PC-9 (cell line): ENCODE measurements at regions not wholly inside any gene's neighbourhood (a gene's known extent, or its start where the extent isn't known, plus 50 kb on each side); places are given as distances from the start of the nearest gene placed in this dataset.

ENCODE experiments used
- CTCF ChIP-seq: fragments of 200-600 bp; sonication (generic); conservative IDR thresholded peaks from 2 replicates; pipeline ENCODE4 v1.6.1; 2017; ENCODE audit warnings: mixed run types, antibody characterized with exemption, mild to moderate bottlenecking, moderate library complexity
- EZH2 ChIP-seq: fragments of 200-600 bp; sonication (generic); IDR thresholded peaks from 2 replicates; pipeline ENCODE4 v1.8.0; 2017; ENCODE audit warnings: antibody characterized with exemption, low read depth

GRCh38 chrX:137118136-137118535 lies 84.3 kb upstream of the GPR101 start:
- TF ChIP-seq EZH2 (no peak), CTCF (no peak)
